ENCODE measurements at regions not wholly inside any gene's neighbourhood (a gene's known extent, or its start where the extent isn't known, plus 50 kb on each side); places are given as distances from the start of the nearest gene placed in this dataset.

- DNase-seq (ENCODE audit: low read depth) = no peak
Measured at GRCh38 chr13:86201477-86201876, 402.3 kb upstream of the SLITRK6 start.

- DNase-seq (ENCODE audit: low read depth) = no peak
Measured at GRCh38 chr13:86193281-86193680, 394.1 kb upstream of the SLITRK6 start.

- no peak for DNase-seq (ENCODE audit: low read depth)
Measured at GRCh38 chr13:86188170-86188569, 389.0 kb upstream of the SLITRK6 start.

- DNase-seq (ENCODE audit: low read depth) = no peak
Measured at GRCh38 chr13:86185636-86186035, 386.4 kb upstream of the SLITRK6 start.

GRCh38 chr13:86185107-86185506, 385.9 kb upstream of the SLITRK6 start:
- DNase-seq (ENCODE audit: low read depth) = no peak

GRCh38 chr13:86174622-86175021, 375.4 kb upstream of the SLITRK6 start:
- no peak for DNase-seq (ENCODE audit: low read depth)

- DNase-seq (ENCODE audit: low read depth) = no peak
Measured at GRCh38 chr13:86172961-86173360, 373.7 kb upstream of the SLITRK6 start.

GRCh38 chr13:86161257-86161656, 362.0 kb upstream of the SLITRK6 start:
- no peak for DNase-seq (ENCODE audit: low read depth)

GRCh38 chr13:86155756-86156155, 356.5 kb upstream of the SLITRK6 start:
- DNase-seq (ENCODE audit: low read depth) = no peak

GRCh38 chr13:86142080-86142479, 342.9 kb upstream of the SLITRK6 start:
- no peak for DNase-seq (ENCODE audit: low read depth)

- DNase-seq (ENCODE audit: low read depth) = no peak
Measured at GRCh38 chr13:86135856-86136255, 336.6 kb upstream of the SLITRK6 start.

- DNase-seq (ENCODE audit: low read depth) = no peak
Measured at GRCh38 chr13:86121881-86122280, 322.7 kb upstream of the SLITRK6 start.

- no peak for DNase-seq (ENCODE audit: low read depth)
Measured at GRCh38 chr13:86109107-86109506, 309.9 kb upstream of the SLITRK6 start.

- DNase-seq (ENCODE audit: low read depth) = no peak
Measured at GRCh38 chr13:86108334-86108733, 309.1 kb upstream of the SLITRK6 start.

GRCh38 chr13:86098511-86098910, 299.3 kb upstream of the SLITRK6 start:
- DNase-seq (ENCODE audit: low read depth) = no peak

- no peak for DNase-seq (ENCODE audit: low read depth)
Measured at GRCh38 chr13:86095351-86095750, 296.1 kb upstream of the SLITRK6 start.

GRCh38 chr13:86090181-86090580, 291.0 kb upstream of the SLITRK6 start:
- DNase-seq (ENCODE audit: low read depth) = no peak

GRCh38 chr13:86087244-86087643, 288.0 kb upstream of the SLITRK6 start:
- no peak for DNase-seq (ENCODE audit: low read depth)

GRCh38 chr13:86085890-86086289, 286.7 kb upstream of the SLITRK6 start:
- DNase-seq (ENCODE audit: low read depth) = no peak

- DNase-seq (ENCODE audit: low read depth) = no peak
Measured at GRCh38 chr13:86082121-86082520, 282.9 kb upstream of the SLITRK6 start.

GRCh38 chr13:86080340-86080995, 281.2 kb upstream of the SLITRK6 start:
- DNase-seq (ENCODE audit: low read depth) = no peak

- no peak for DNase-seq (ENCODE audit: low read depth)
Measured at GRCh38 chr13:86066611-86067365, 267.6 kb upstream of the SLITRK6 start.

GRCh38 chr13:86052141-86052540, 252.9 kb upstream of the SLITRK6 start:
- no peak for DNase-seq (ENCODE audit: low read depth)

Data from myocyte (in vitro differentiated cells).